ENCODE measurements at regions not wholly inside any gene's neighbourhood (a gene's known extent, or its start where the extent isn't known, plus 50 kb on each side); places are given as distances from the start of the nearest gene placed in this dataset.

- Mint-ChIP-seq H3K4me3 (no peak overlapping the region), H3K9me3 (no peaks in the 10 kb centered on the region), H3K27me3 (ENCODE audit: insufficient read depth) (peaks cover 1% of the 10 kb centered on the region), H3K4me1 (peaks cover 24% of the 10 kb centered on the region), H3K27ac (no peak overlapping the region), H3K36me3 (ENCODE audit: low read depth) (no peaks in the 10 kb centered on the region)
- Histone ChIP-seq H3K9me3 (ENCODE audit: control insufficient read depth, low read length) (no peaks in the 10 kb centered on the region), H3K27ac (ENCODE audit: low read depth, low read length) (no peak overlapping the region), H3K27me3 (ENCODE audit: control insufficient read depth, insufficient read depth, low read length, poor library complexity, severe bottlenecking) (no peaks in the 10 kb centered on the region), H3K4me3 (ENCODE audit: low read length) (no peak overlapping the region), H3K4me1 (ENCODE audit: control insufficient read depth, insufficient read depth, low read length) (peaks cover 3% of the 10 kb centered on the region), H3K36me3 (ENCODE audit: control insufficient read depth, insufficient read depth, low read length) (no peaks in the 10 kb centered on the region), H3K9ac (ENCODE audit: extremely low read depth, low read length, poor library complexity, severe bottlenecking) (no peak overlapping the region)
- no peak for TF ChIP-seq CTCF (conservative IDR thresholded peaks at IDR 0.05)
- WGBS, 2 experiments (ENCODE audit: insufficient coverage in 1 of 2, insufficient read length in 1 of 2) = 92 to 100% methylated on average over 5 of the region's 5 CpGs
- peak; percentile 16 for DNase-seq
Observed at GRCh38 chr9:89711866-89712265, 107.1 kb downstream of the GADD45G start.

- H3K36me3 Mint-ChIP-seq (ENCODE audit: low read depth) = no peaks in the 10 kb centered on the region
- H3K27ac Mint-ChIP-seq = no peak overlapping the region
- H3K9ac ChIP-seq (ENCODE audit: extremely low read depth, low read length, poor library complexity, severe bottlenecking) = no peak overlapping the region
- peaks cover 1% of the 10 kb centered on the region for H3K27me3 Mint-ChIP-seq (ENCODE audit: insufficient read depth)
- no peaks in the 10 kb centered on the region for H3K36me3 ChIP-seq (ENCODE audit: control insufficient read depth, insufficient read depth, low read length)
- peaks cover 21% of the 10 kb centered on the region for H3K4me1 Mint-ChIP-seq
- no peaks in the 10 kb centered on the region for H3K9me3 Mint-ChIP-seq
- H3K4me1 ChIP-seq (ENCODE audit: control insufficient read depth, insufficient read depth, low read length) = peaks cover 3% of the 10 kb centered on the region
- H3K27me3 ChIP-seq (ENCODE audit: control insufficient read depth, insufficient read depth, low read length, poor library complexity, severe bottlenecking) = no peaks in the 10 kb centered on the region
- no peak for TF ChIP-seq CTCF (conservative IDR thresholded peaks at IDR 0.05)
- no peaks in the 10 kb centered on the region for H3K9me3 ChIP-seq (ENCODE audit: control insufficient read depth, low read length)
- DNase-seq = peak; percentile 41
- no peak overlapping the region for H3K4me3 Mint-ChIP-seq
- no peak overlapping the region for H3K4me3 ChIP-seq (ENCODE audit: low read length)
- H3K27ac ChIP-seq (ENCODE audit: low read depth, low read length) = no peak overlapping the region
- 83 to 87% methylated on average over 3 to 5 of the region's 5 CpGs for WGBS, 2 experiments (ENCODE audit: insufficient coverage in 1 of 2, insufficient read length in 1 of 2)
Observed at GRCh38 chr9:89712283-89712682, 107.5 kb downstream of the GADD45G start.

- H3K36me3 ChIP-seq (ENCODE audit: control insufficient read depth, insufficient read depth, low read length) = no peaks in the 10 kb centered on the region
- 92 to 93% methylated on average over 3 to 5 of the region's 5 CpGs for WGBS, 2 experiments (ENCODE audit: insufficient coverage in 1 of 2, insufficient read length in 1 of 2)
- no peak overlapping the region for H3K9ac ChIP-seq (ENCODE audit: extremely low read depth, low read length, poor library complexity, severe bottlenecking)
- Mint-ChIP-seq H3K27ac (no peak overlapping the region), H3K36me3 (ENCODE audit: low read depth) (no peaks in the 10 kb centered on the region), H3K27me3 (ENCODE audit: insufficient read depth) (peaks cover 1% of the 10 kb centered on the region), H3K4me3 (no peak overlapping the region), H3K9me3 (no peaks in the 10 kb centered on the region), H3K4me1 (peaks cover 10% of the 10 kb centered on the region)
- H3K4me3 ChIP-seq (ENCODE audit: low read length) = no peak overlapping the region
- H3K4me1 ChIP-seq (ENCODE audit: control insufficient read depth, insufficient read depth, low read length) = peaks cover 3% of the 10 kb centered on the region
- no peaks in the 10 kb centered on the region for H3K27me3 ChIP-seq (ENCODE audit: control insufficient read depth, insufficient read depth, low read length, poor library complexity, severe bottlenecking)
- TF ChIP-seq CTCF (conservative IDR thresholded peaks at IDR 0.05) = no peak
- H3K9me3 ChIP-seq (ENCODE audit: control insufficient read depth, low read length) = no peaks in the 10 kb centered on the region
- no peak overlapping the region for H3K27ac ChIP-seq (ENCODE audit: low read depth, low read length)
- no peak for DNase-seq
Observed at GRCh38 chr9:89714321-89714720, 109.5 kb downstream of the GADD45G start.

All from endodermal cell (in vitro differentiated cells).